GM21423 (cell line): ENCODE measurements at regions not wholly inside any gene's neighbourhood (a gene's known extent, or its start where the extent isn't known, plus 50 kb on each side); places are given as distances from the start of the nearest gene placed in this dataset.

ENCODE experiments used
- ATAC-seq: cut with Tn5 transposase; IDR thresholded peaks from one replicate; pipeline ENCODE4 v1.9.1; 2021; ENCODE audit warnings: mild to moderate bottlenecking, moderate library complexity; ENCODE audit not compliant: unreplicated experiment

DNA sequence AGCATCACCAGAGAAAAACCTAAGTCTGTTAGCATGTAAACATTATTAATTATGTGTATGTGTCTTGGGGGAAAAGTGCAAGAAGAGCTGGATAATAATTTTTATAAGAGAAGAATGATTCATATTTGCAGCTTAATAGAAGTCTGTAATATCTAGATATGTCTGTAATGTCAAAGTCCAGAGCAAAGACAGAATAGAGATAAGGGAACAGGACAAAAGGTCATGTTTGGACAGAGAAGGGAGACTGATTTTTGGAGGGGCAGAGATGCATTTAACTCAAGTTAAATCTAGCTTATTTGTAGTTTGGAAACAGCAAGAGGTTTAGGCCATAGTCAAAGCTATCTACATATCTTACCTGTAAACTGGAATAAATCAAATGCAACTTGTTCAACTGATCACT is 61.2 kb downstream of the MAGED1 start:
- no peak for ATAC-seq

DNA sequence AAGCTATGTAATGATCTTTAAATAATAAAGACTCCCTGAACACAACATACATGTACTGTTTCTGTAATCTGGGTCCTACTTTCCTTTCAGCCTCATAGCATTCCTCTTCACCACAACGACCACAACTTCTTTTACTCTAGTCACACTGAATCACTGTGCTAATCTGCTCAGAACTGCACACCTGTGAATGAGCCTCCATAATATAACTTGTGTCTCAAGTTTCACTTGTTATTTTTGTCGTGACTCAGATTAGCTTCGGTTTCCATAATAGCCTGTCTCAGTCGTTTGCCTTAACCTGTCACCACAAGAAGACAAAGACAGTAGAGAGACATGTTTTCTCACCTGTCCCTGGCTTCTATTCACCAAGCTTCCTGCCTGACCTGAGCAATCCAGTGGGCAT is 61.8 kb downstream of the MAGED1 start:
- peak; percentile 83 for ATAC-seq

DNA sequence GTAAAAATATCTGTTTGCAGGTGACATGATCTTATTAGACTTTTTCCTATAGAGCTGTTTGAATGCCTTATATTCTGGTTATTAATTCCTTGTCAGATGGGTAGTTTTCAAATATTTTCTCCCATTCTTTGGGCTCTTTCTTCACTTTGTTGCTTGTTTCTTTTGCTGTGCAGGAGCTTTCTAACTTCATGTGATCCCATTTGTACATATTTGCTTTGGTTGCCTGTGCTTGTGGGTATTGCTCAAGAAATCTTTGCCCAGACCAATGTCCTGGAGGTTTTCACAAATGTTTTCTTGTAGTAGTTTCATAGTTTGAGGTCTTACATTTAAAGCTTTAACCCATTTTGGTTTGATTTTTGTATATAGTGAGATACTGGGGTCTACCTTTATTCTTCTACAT is 63.0 kb downstream of the MAGED1 start:
- ATAC-seq = no peak

DNA sequence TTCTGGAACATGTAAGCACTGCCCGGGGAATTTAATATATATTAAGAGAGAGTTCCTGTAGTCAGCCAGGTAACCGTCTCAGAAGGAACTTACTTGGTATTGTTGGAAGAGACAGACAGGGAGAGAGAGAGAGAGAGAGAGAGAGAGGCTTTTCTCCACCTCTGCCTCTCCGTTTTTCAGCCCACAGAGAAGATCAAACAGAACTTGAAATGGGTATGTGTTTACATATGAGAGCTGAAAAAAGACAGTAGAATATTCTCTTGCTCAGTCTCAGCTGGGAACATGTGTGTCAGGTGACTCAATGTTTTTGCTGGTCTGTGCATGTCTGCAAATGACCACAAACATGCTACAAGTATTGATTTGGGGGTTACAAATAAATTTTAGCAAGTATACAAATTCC is 81.9 kb downstream of the MAGED1 start:
- ATAC-seq = no peak

DNA sequence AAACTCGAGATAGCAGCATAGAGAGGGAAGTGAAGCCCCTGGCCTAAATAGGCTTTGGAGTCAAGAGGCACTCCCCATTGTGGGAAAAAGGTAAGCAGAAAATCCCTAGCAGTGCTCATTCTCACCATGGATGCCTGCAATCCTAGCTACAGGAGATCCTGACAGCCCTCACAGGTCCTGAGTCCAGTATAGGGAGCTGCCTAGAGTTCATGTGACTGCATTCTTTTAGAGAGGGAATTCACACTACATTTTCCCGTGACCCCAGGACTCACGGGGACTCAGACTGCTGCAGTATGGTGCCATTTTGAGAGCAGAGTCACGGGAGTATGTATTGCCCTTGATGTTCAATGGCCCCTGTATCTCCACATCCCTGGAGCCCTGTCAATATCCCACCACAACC is 82.4 kb downstream of the MAGED1 start:
- ATAC-seq = no peak

DNA sequence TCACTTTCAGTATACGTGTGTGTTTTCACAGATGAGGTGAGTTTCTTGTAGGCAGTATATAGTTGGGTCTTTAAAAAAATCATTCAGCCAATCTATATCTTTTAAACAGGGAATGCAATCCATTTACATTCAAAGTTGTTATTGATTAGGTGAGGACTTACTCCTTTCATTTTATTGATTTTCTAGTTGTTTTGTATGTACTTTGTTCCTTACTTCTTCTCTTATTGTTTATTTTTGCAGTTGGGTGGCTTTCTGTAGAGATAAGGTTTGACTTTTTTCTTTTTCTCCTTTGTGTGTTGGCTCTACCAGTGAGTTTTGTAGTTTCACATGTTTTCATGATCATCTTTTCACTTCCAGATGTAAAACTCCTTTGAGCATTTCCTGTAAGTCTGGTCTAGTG is 83.1 kb downstream of the MAGED1 start:
- no peak for ATAC-seq
